ENCODE measurements at regions not wholly inside any gene's neighbourhood (a gene's known extent, or its start where the extent isn't known, plus 50 kb on each side); places are given as distances from the start of the nearest gene placed in this dataset.

GRCh38 chr2:149827585-149828126 lies 240.1 kb upstream of the MMADHC start:
- DNase-seq = no peak

- no peak for DNase-seq
These were observed 239.0 kb upstream of the MMADHC start for GRCh38 chr2:149826471-149827125.

- no peak for DNase-seq
These were observed 237.9 kb upstream of the MMADHC start for GRCh38 chr2:149825473-149825872.

- no peak for DNase-seq
These were observed 236.6 kb upstream of the MMADHC start for GRCh38 chr2:149824136-149824535.

GRCh38 chr2:149819356-149819957 lies 231.9 kb upstream of the MMADHC start:
- DNase-seq = no peak

GRCh38 chr2:149816756-149817551 lies 229.4 kb upstream of the MMADHC start:
- DNase-seq = no peak

- no peak for DNase-seq
These were observed 228.4 kb upstream of the MMADHC start for GRCh38 chr2:149815941-149816340.

- DNase-seq = no peak
These were observed 227.3 kb upstream of the MMADHC start for GRCh38 chr2:149814901-149815300.

- DNase-seq = no peak
These were observed 226.5 kb upstream of the MMADHC start for GRCh38 chr2:149814049-149814448.

- DNase-seq = no peak
These were observed 221.0 kb upstream of the MMADHC start for GRCh38 chr2:149808556-149808955.

- DNase-seq = no peak
These were observed 219.1 kb upstream of the MMADHC start for GRCh38 chr2:149806651-149807050.

- DNase-seq = no peak
These were observed 213.3 kb upstream of the MMADHC start for GRCh38 chr2:149800624-149801542.

GRCh38 chr2:149799013-149799705 lies 211.6 kb upstream of the MMADHC start:
- peak; percentile 2 for DNase-seq

GRCh38 chr2:149797030-149797429 lies 209.5 kb upstream of the MMADHC start:
- no peak for DNase-seq

- no peak for DNase-seq
These were observed 202.0 kb upstream of the MMADHC start for GRCh38 chr2:149789549-149789948.

- no peak for DNase-seq
These were observed 199.6 kb upstream of the MMADHC start for GRCh38 chr2:149787206-149787605.

- DNase-seq = no peak
These were observed 195.7 kb upstream of the MMADHC start for GRCh38 chr2:149783284-149783683.

GRCh38 chr2:149782572-149782971 lies 195.0 kb upstream of the MMADHC start:
- DNase-seq = no peak

- no peak for DNase-seq
These were observed 193.8 kb upstream of the MMADHC start for GRCh38 chr2:149781263-149781808.

GRCh38 chr2:149773006-149773405 lies 185.4 kb upstream of the MMADHC start:
- DNase-seq = no peak

- no peak for DNase-seq
These were observed 180.8 kb upstream of the MMADHC start for GRCh38 chr2:149768320-149768799.

All from hematopoietic multipotent progenitor cell treated with erythropoietin and hydrocortisone succinate and interleukin-3 and kit ligand, for 8 days (in vitro differentiated cells).